ENCODE measurements at regions not wholly inside any gene's neighbourhood (a gene's known extent, or its start where the extent isn't known, plus 50 kb on each side); places are given as distances from the start of the nearest gene placed in this dataset.

DNA sequence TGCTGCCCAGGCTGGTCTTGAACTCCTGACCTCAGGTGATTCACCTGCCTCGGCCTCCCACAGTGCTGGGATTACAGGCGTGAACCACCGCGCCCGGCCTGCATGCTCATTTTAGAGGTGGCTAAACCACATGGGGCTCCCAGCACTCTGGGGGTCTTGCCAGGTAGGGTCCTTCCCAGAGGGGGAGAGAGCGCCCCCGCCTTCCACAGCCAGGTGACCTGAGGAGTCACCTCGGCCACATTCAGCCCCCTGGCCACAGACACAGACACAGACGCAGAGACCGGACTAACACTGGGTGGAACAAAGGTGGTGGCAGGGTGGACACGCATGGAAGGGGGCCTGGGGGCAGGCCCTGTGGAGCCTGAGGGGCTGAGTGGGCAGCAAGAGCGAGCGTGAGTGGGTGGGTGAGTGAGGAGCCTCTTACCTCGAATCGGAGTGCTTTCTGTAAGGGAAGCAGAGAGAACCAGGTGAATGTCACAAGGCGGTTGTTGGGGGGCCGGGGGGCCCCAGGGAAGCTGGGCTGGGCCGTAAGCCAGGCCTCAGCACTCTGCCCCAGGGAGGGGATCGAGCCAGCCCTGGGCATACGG lies 80.1 kb downstream of the PTPRS start:
- H3K27me3 ChIP-seq (ENCODE audit: control insufficient read depth in 2 of 2, insufficient read depth in 2 of 2, low read length in 2 of 2), result no peaks in the 10 kb centered on the region
- Mint-ChIP-seq H3K36me3 (no peaks in the 10 kb centered on the region), H3K9me3 (peaks cover 4 to 15% (median 11%) of the 10 kb centered on the region in 7 donors), H3K27ac (no peak overlapping the region), H3K27me3 (ENCODE audit: low read depth in 3 of 3) (peaks cover 0 to 5% (median 1%) of the 10 kb centered on the region in 3 donors), H3K4me3 (no peak overlapping the region), H3K4me1 (peaks cover 6% of the 10 kb centered on the region)
- DNase-seq, result no peak
- H3K9ac ChIP-seq (ENCODE audit: insufficient read depth, low read length, poor library complexity, severe bottlenecking), result no peak overlapping the region
- intact Hi-C loops (cut with micrococcal nuclease), result no loop called here
- no peaks in the 10 kb centered on the region for H4K20me1 ChIP-seq (ENCODE audit: insufficient read depth, low read length)
- TF ChIP-seq, protein P1, sequence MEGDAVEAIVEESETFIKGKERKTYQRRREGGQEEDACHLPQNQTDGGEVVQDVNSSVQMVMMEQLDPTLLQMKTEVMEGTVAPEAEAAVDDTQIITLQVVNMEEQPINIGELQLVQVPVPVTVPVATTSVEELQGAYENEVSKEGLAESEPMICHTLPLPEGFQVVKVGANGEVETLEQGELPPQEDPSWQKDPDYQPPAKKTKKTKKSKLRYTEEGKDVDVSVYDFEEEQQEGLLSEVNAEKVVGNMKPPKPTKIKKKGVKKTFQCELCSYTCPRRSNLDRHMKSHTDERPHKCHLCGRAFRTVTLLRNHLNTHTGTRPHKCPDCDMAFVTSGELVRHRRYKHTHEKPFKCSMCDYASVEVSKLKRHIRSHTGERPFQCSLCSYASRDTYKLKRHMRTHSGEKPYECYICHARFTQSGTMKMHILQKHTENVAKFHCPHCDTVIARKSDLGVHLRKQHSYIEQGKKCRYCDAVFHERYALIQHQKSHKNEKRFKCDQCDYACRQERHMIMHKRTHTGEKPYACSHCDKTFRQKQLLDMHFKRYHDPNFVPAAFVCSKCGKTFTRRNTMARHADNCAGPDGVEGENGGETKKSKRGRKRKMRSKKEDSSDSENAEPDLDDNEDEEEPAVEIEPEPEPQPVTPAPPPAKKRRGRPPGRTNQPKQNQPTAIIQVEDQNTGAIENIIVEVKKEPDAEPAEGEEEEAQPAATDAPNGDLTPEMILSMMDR (IDR thresholded peaks at IDR 0.05), result no peak
- H3K27ac ChIP-seq (ENCODE audit: low read depth in 1 of 2, low read length in 2 of 2), result no peak overlapping the region
- H3K4me3 ChIP-seq (replicated peaks in 1 of 3; ENCODE audit: low read depth in 2 of 3, low read length in 3 of 3), result no peak overlapping the region
- no peak overlapping the region for H3K4me2 ChIP-seq (replicated peaks; ENCODE audit: extremely low read depth, low read length, poor library complexity, severe bottlenecking)
- 93% methylated on average over 18 of the region's 20 CpGs for WGBS (ENCODE audit: insufficient coverage)
- no peaks in the 10 kb centered on the region for H3K36me3 ChIP-seq (replicated peaks in 1 of 2; ENCODE audit: control insufficient read depth in 1 of 2, insufficient read depth in 2 of 2, low read length in 2 of 2)
- peaks cover 0 to 5% of the 10 kb centered on the region in 2 donors for H3K4me1 ChIP-seq (ENCODE audit: control insufficient read depth in 1 of 2, insufficient read depth in 2 of 2, low read length in 2 of 2)
- H3K79me2 ChIP-seq (ENCODE audit: insufficient read depth, low read length), result no peaks in the 10 kb centered on the region
- H2AFZ ChIP-seq (ENCODE audit: insufficient read depth, low read depth, low read length, poor library complexity, severe bottlenecking), result no peak overlapping the region
- peaks cover 8 to 15% of the 10 kb centered on the region in 2 donors for H3K9me3 ChIP-seq (replicated peaks in 1 of 2; ENCODE audit: control insufficient read depth in 1 of 2, insufficient read depth in 1 of 2, low read length in 2 of 2)

DNA sequence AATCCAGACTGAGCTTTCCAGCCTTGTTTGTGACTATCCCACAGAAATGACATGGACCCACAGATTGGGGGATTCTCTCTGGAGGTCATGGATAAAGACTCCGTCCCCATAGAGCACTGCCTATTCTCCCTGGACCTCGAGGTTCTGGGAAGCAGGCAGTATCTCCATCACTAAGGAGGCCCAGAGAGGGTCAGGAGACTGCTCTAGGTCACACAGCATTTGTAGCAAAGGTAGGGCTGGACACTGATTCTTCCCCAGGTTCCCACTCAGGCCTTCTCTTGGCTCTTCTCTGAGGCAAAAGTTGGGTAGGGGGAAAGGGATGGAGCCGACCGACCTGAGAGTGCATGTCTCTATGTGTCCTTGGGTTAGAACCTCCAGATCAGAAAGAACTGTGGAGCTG lies 80.9 kb downstream of the PTPRS start:
- DNase-seq, result no peak
- intact Hi-C loops (cut with micrococcal nuclease), result no loop called here
- Mint-ChIP-seq H3K4me1 (peaks cover 6% of the 10 kb centered on the region), H3K36me3 (no peaks in the 10 kb centered on the region), H3K27ac (no peak overlapping the region), H3K4me3 (no peak overlapping the region), H3K9me3 (peaks cover 11 to 20% (median 18%) of the 10 kb centered on the region in 7 donors), H3K27me3 (ENCODE audit: low read depth in 3 of 3) (peaks cover 1 to 5% (median 2%) of the 10 kb centered on the region in 3 donors)
- TF ChIP-seq, protein P1 (IDR thresholded peaks at IDR 0.05), result no peak
- Histone ChIP-seq H3K4me3 (replicated peaks in 1 of 3; ENCODE audit: low read depth in 2 of 3, low read length in 3 of 3) (no peak overlapping the region), H3K36me3 (replicated peaks in 1 of 2; ENCODE audit: control insufficient read depth in 1 of 2, insufficient read depth in 2 of 2, low read length in 2 of 2) (no peaks in the 10 kb centered on the region), H3K4me2 (replicated peaks; ENCODE audit: extremely low read depth, low read length, poor library complexity, severe bottlenecking) (no peak overlapping the region), H4K20me1 (ENCODE audit: insufficient read depth, low read length) (no peaks in the 10 kb centered on the region), H3K27ac (ENCODE audit: low read depth in 1 of 2, low read length in 2 of 2) (no peak overlapping the region), H3K9me3 (replicated peaks in 1 of 2; ENCODE audit: control insufficient read depth in 1 of 2, insufficient read depth in 1 of 2, low read length in 2 of 2) (peaks cover 15 to 22% of the 10 kb centered on the region in 2 donors), H3K79me2 (ENCODE audit: insufficient read depth, low read length) (no peaks in the 10 kb centered on the region), H3K9ac (ENCODE audit: insufficient read depth, low read length, poor library complexity, severe bottlenecking) (no peak overlapping the region), H3K27me3 (ENCODE audit: control insufficient read depth in 2 of 2, insufficient read depth in 2 of 2, low read length in 2 of 2) (no peaks in the 10 kb centered on the region), H2AFZ (ENCODE audit: insufficient read depth, low read depth, low read length, poor library complexity, severe bottlenecking) (no peak overlapping the region), H3K4me1 (ENCODE audit: control insufficient read depth in 1 of 2, insufficient read depth in 2 of 2, low read length in 2 of 2) (peaks cover 0 to 5% of the 10 kb centered on the region in 2 donors)
- WGBS (ENCODE audit: insufficient coverage), result 89% methylated on average over 1 of the region's 4 CpGs

Data from CD14-positive monocyte (primary cell).